ENCODE measurements at regions not wholly inside any gene's neighbourhood (a gene's known extent, or its start where the extent isn't known, plus 50 kb on each side); places are given as distances from the start of the nearest gene placed in this dataset.
A peak's percentile ranks its signal among the peaks of the same experiment; 100 is the strongest.
"Not testable (repeated sequence)": the region's sequence is repeated elsewhere in the genome, so short reads cannot be mapped to it uniquely, and the experiment has no call there.

DNA sequence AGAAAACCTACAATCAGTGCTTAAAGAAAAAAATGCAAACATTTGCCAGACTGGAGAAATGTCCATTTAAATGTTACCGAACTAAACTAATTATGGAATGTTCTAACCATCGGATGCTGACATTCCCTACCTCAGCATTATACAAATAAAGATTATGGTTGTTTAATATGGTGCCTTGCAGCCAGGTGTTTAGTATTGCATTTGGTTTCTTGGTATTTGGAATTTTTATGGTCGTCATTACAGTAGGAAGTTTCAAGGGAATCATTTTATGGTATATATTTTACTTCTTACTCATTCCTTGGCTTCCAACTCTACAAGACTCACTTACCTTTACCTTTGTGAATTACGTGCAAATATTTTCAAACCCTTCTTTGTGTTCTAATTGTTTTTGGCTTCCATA is 103.1 kb upstream of the PNPLA4 start:
- intact Hi-C loops (cut with DNase I): no loop called here

DNA sequence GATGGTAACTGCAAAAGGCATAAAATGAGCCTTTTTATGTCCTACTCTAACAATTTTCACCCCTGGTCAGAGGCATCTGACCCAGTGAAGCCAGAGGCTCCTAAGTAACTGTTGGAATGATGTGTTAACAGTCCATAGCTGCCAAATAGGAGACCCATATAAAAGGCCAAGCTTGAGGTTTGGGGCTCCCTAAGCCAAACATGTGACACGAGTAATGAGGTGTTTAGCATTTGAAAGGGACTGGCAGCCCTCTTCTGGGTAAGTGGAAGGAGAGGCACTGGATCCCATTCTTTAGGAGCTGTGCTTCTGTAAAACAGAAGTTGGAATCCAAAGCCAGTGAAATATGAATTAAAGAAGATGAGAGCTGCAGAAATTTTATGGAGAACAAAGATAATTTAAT is 100.6 kb upstream of the PNPLA4 start:
- intact Hi-C loops (cut with DNase I): no loop called here
- no peak for DNase-seq

More for the DNA sequence above, 103.1 kb upstream of the PNPLA4 start:
- DNase-seq: no peak

DNA sequence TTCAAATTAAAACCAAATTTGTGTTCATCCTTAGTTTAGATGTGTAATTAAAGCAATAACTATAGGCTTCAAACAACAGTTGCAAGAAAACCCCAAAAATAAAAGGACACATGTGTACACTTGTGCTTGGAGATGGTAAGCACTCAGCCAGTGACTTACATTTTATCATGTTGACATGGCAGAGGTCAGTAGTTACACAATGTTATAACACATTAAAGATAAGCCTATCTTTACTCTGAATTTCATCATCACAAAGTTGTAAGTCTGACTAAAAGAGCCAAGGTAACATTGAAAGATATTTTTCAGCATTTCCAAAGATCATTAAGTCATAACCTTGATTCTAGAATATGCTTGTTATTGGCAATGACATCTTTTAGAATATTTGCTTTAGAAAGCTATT is 98.5 kb upstream of the PNPLA4 start:
- intact Hi-C loops (cut with DNase I): no loop called here
- DNase-seq: no peak

GRCh38 chrX:8018934-8019333 is 91.7 kb upstream of the PNPLA4 start:
- no peak for DNase-seq
- intact Hi-C loops (cut with DNase I): no loop called here

DNA sequence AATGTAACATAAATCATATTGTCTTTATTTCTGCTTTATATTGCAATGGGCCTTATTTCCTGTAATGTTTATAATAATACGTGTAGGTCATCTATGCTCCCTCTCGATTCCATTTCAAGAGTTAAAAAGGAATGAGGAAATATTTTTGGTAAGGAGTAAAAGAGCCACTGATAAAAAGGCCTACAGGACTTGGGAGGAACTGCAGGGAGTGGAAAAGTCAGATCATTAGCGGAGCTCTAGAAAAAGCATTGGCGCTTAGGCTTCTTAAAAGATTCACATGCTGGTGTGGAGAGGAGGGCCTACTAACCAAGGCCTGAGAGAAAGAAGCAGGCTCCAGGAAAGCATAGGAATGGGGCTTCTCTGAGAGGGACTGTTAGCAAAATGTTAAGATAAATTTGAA is 82.9 kb upstream of the PNPLA4 start:
- no peak for DNase-seq
- intact Hi-C loops (cut with DNase I): no loop called here

DNA sequence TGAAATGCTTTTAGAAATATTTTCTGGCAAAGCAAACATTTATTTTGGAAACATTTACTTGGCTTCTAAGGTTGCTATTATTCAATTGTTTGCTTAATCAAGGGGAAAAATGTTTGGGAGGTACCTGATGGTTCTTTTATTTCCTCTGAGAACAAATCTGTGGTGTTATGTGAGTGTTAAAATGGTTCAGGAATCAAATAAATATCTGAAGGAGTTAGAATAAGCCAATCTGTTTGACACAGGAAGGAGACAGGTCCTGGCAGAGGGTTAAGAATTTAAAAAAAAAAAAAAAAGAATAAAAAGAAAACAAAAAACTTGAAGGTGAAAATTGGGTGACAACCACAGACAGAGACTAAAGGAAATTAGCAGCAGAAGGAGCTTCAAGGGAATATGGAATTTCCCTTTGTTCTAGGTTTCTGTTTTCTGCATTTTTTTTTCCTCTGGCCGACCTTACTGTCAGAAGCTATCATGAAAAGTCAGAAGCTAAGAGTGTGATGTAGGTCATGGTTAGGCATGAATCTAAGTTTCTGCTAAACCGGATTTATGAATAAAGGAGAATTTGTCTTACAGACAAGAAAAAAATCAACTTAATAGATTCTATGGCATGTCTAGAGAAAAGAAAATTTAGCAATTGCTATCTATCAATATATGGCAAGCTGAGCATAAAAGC is 78.6 kb upstream of the PNPLA4 start:
- DNase-seq: no peak
- intact Hi-C loops (cut with DNase I): no loop called here

- DNase-seq: peak in 3 of 10 donors; percentile 47 to 73 (median 63)
- intact Hi-C loops (cut with DNase I): no loop called here
These were observed 76.1 kb upstream of the PNPLA4 start for GRCh38 chrX:8003147-8003883.

- DNase-seq: no peak
These were observed 69.6 kb upstream of the PNPLA4 start for GRCh38 chrX:7996851-7997250.

GRCh38 chrX:7996414-7996813 is 69.2 kb upstream of the PNPLA4 start:
- intact Hi-C loops (cut with DNase I): loop anchor here (2.0 to 10.0 kb wide), 2 partner anchors 742 to 818 kb away; no protein-coding TSS in a partner anchor
- DNase-seq: peak in 3 of 10 donors; percentile 4 to 11 (median 8)

More at GRCh38 chrX:7996851-7997250, 69.6 kb upstream of the PNPLA4 start:
- intact Hi-C loops (cut with DNase I): loop anchor here (2.0 to 10.0 kb wide), 2 partner anchors 742 to 818 kb away; no protein-coding TSS in a partner anchor

DNA sequence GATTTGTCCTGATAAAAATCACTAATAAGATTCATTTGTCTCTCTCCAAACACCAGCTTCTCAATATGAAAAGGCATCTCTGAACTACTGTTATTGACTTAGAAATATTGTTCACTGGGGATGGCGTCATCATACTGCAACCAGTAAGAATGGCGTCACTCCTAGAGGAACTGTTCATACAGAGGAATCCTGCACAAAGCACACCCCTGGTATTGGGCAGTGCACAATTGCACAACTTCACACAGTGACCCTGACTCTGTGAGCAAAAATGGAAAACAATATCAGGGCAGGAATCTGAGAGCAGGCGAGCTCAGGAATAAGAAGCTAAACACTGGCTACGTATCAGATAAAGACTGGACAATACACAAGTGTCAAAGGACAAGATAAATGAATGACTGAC is 66.7 kb upstream of the PNPLA4 start:
- intact Hi-C loops (cut with DNase I): loop anchor here (10.0 kb wide), 1 partner anchor 821 kb away; no protein-coding TSS in a partner anchor
- no peak for DNase-seq

- intact Hi-C loops (cut with DNase I); DNase-seq: not testable (repeated sequence)
These were observed 61.0 kb upstream of the PNPLA4 start for GRCh38 chrX:7988013-7988759.

DNA sequence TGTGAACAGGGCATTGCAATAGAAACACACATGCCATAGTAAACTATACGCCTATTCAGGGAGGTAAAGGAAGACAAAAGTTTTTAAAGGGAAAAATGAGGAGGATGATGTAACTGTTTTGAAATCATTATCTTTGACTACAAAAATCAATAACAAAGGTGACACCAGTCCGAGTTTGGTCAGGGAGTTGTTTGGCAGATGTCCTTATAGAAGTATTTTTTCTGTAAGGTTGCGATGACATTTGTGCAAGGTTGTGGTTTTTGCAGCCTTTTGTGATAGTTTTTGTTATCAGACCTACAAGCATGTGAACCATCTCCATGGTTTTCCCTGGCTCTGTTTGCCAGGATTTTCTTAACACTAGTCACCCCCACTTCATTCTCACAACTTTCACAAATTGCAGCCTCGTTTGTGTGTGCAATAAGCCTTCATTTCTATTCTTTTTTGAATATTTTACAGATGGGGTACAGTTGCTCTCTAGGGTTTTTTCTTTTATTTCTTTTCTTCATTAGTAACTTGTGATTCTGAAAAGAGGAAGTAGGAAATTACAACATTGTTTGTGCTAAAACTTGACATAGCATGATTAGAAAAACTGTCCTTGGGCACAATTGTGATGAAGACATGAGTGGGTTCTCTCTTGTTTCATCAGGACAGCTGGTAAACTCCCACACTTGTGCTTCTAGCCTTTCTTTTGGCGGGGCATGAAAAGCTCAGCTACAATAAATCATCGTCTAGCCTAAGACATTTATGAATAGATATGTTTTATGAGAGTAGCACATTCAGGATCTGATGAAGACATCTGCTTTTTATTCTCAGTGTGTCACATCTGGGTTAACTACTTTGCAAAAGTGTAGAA is 60.2 kb upstream of the PNPLA4 start:
- intact Hi-C loops (cut with DNase I): no loop called here
- DNase-seq: no peak

- DNase-seq; intact Hi-C loops (cut with DNase I): not testable (repeated sequence)
These were observed 59.5 kb upstream of the PNPLA4 start for GRCh38 chrX:7986738-7987137.

- no peak for DNase-seq
- intact Hi-C loops (cut with DNase I): no loop called here
These were observed 58.4 kb upstream of the PNPLA4 start for GRCh38 chrX:7985568-7985967.

GRCh38 chrX:7983581-7983980 is 56.4 kb upstream of the PNPLA4 start:
- intact Hi-C loops (cut with DNase I): no loop called here
- DNase-seq: no peak
